Lung (tissue), 11 donors: ENCODE measurements at regions not wholly inside any gene's neighbourhood (a gene's known extent, or its start where the extent isn't known, plus 50 kb on each side); places are given as distances from the start of the nearest gene placed in this dataset.

Experiments used
- ATAC-seq: fragments of 200-7000 bp; cut with Tn5 transposase; one replicate; pipeline ENCODE4 v1.9.1; 2020; ENCODE audit warnings: moderate number of reproducible peaks; ENCODE audit not compliant: insufficient read depth, low FRiP score
- DNase-seq, 3 donors: peaks; one replicate each; pipeline ENCODE4 v3.0.0-alpha.2; 2013 to 2017
- H3K27ac ChIP-seq, 2 donors: one replicate each; pipeline ENCODE4 v1.5.1; 2013; ENCODE audit warnings: mild to moderate bottlenecking in 2 of 2, moderate library complexity in 2 of 2, control low read depth in 1 of 2, inconsistent platforms in 1 of 2, low read depth in 1 of 2, low read length in 1 of 2
- H3K27me3 ChIP-seq, 3 donors: one replicate each; pipeline ENCODE4 v1.5.1; 2013; ENCODE audit warnings: low read length in 2 of 3; ENCODE audit not compliant: control insufficient read depth in 3 of 3, insufficient read depth in 3 of 3
- H3K36me3 ChIP-seq, 4 donors: one replicate each; pipeline ENCODE4 v1.5.1; 2013; ENCODE audit warnings: low read length in 4 of 4, mild to moderate bottlenecking in 1 of 4, moderate library complexity in 1 of 4; ENCODE audit not compliant: control insufficient read depth in 4 of 4, insufficient read depth in 4 of 4
- H3K4me1 ChIP-seq, 5 donors: one replicate each; pipeline ENCODE4 v1.5.1; 2013; ENCODE audit warnings: low read length in 5 of 5, mild to moderate bottlenecking in 2 of 5, moderate library complexity in 1 of 5; ENCODE audit not compliant: control insufficient read depth in 5 of 5, insufficient read depth in 5 of 5
- H3K4me3 ChIP-seq: one replicate; pipeline ENCODE4 v1.5.1; 2013; ENCODE audit warnings: mild to moderate bottlenecking, control low read depth, moderate library complexity
- H3K9ac ChIP-seq, 2 donors: one replicate each; pipeline ENCODE4 v1.5.1; 2013; ENCODE audit warnings: low read length in 2 of 2, control low read depth in 1 of 2; ENCODE audit not compliant: insufficient read depth in 1 of 2
- H3K9me3 ChIP-seq, 4 donors: one replicate each; pipeline ENCODE4 v1.5.1; 2013; ENCODE audit warnings: low read length in 3 of 4, mild to moderate bottlenecking in 1 of 4, moderate library complexity in 1 of 4; ENCODE audit not compliant: control insufficient read depth in 4 of 4, insufficient read depth in 3 of 4
- CTCF ChIP-seq: IDR thresholded peaks from 2 replicates; pipeline ENCODE4 v1.5.1; 2012; ENCODE audit warnings: mild to moderate bottlenecking; ENCODE audit errors: control extremely low read depth, extremely low read depth
- WGBS, 2 donors: extraction: QIAGEN DNeasy Blood & Tissue Kit; methylation state at CpG; one replicate each; pipeline ENCODE4 v1.1.7; 2013; 5-methylcytosine and 5-hydroxymethylcytosine counted together
- donor health status: control.
- donor health status: control.
- donor health status: Bipolar disorder and iron deficiency.
- donor health status: healthy.
- donor health status: DM: yes; HTN: yes; CAD: no.

GRCh38 chr18:40832362-40832761 lies 1122.7 kb upstream of the PIK3C3 start:
- Histone ChIP-seq H3K9me3 (no peaks in the 10 kb centered on the region), H3K36me3 (no peaks in the 10 kb centered on the region), H3K4me3 (no peak overlapping the region), H3K9ac (no peak overlapping the region), H3K27ac (no peak overlapping the region), H3K27me3 (no peaks in the 10 kb centered on the region), H3K4me1 (no peaks in the 10 kb centered on the region)
- WGBS, 2 donors: 93 to 95% methylated on average over 3 of the region's 3 CpGs
- TF ChIP-seq CTCF: no peak
- ATAC-seq: no peak
- no peak for DNase-seq

- no peaks in the 10 kb centered on the region for H3K36me3 ChIP-seq
- peaks cover 0 to 3% (median 0%) of the 10 kb centered on the region in 4 donors for H3K9me3 ChIP-seq
- H3K27ac ChIP-seq: no peak overlapping the region
- DNase-seq (no peak), ATAC-seq (no peak)
- no peak for TF ChIP-seq CTCF
- no peak overlapping the region for H3K4me3 ChIP-seq
- H3K27me3 ChIP-seq: no peaks in the 10 kb centered on the region
- H3K9ac ChIP-seq: no peak overlapping the region
- WGBS, 2 donors: 84 to 96% methylated on average over 1 of the region's 1 CpG
- H3K4me1 ChIP-seq: no peaks in the 10 kb centered on the region
Observed at GRCh38 chr18:40824291-40824690, 1130.7 kb upstream of the PIK3C3 start.

GRCh38 chr18:40821596-40822243 lies 1133.3 kb upstream of the PIK3C3 start:
- DNase-seq (no peak), ATAC-seq (no peak)
- peaks cover 0 to 3% (median 0%) of the 10 kb centered on the region in 4 donors for H3K9me3 ChIP-seq
- WGBS, 2 donors: 85 to 92% methylated on average over 6 of the region's 6 CpGs
- no peak overlapping the region for H3K9ac ChIP-seq
- H3K27ac ChIP-seq: no peak overlapping the region
- no peaks in the 10 kb centered on the region for H3K27me3 ChIP-seq
- TF ChIP-seq CTCF: no peak
- H3K36me3 ChIP-seq: no peaks in the 10 kb centered on the region
- H3K4me3 ChIP-seq: no peak overlapping the region
- H3K4me1 ChIP-seq: no peaks in the 10 kb centered on the region

GRCh38 chr18:40812981-40813515 lies 1142.0 kb upstream of the PIK3C3 start:
- ATAC-seq: no peak
- 75 to 79% methylated on average over 1 of the region's 1 CpG for WGBS, 2 donors

More at GRCh38 chr18:40812981-40813515, 1142.0 kb upstream of the PIK3C3 start:
- H3K36me3 ChIP-seq: no peaks in the 10 kb centered on the region
- H3K27me3 ChIP-seq: no peaks in the 10 kb centered on the region
- no peaks in the 10 kb centered on the region for H3K4me1 ChIP-seq
- no peak overlapping the region for H3K4me3 ChIP-seq
- H3K9me3 ChIP-seq: no peaks in the 10 kb centered on the region
- TF ChIP-seq CTCF: no peak
- DNase-seq: no peak
- no peak overlapping the region for H3K9ac ChIP-seq
- H3K27ac ChIP-seq: no peak overlapping the region
